D721Med (cell line): ENCODE measurements at regions not wholly inside any gene's neighbourhood (a gene's known extent, or its start where the extent isn't known, plus 50 kb on each side); places are given as distances from the start of the nearest gene placed in this dataset.

ENCODE experiments used
- DNase-seq: peaks from one replicate; pipeline ENCODE4 v3.0.0; 2011; ENCODE audit warnings: low spot score; ENCODE audit not compliant: insufficient read length
- FAIRE-seq: peaks from 2 replicates; lab custom pipeline; 2011; peaks lifted over from hg19 to GRCh38; lab: Jason Lieb, UNC
- CTCF ChIP-seq: IDR thresholded peaks from 2 replicates; pipeline ENCODE4 v1.5.1; 2012; ENCODE audit warnings: mild to moderate bottlenecking, control low read depth; ENCODE audit not compliant: insufficient read depth; ENCODE audit errors: missing control alignments

- FAIRE-seq: no peak
- no peak for TF ChIP-seq CTCF
- DNase-seq: no peak
These were observed 144.3 kb upstream of the SYT6 start for GRCh38 chr1:114298008-114298407.

GRCh38 chr1:114296413-114296812 is 142.7 kb upstream of the SYT6 start:
- DNase-seq: no peak
- TF ChIP-seq CTCF: no peak
- no peak for FAIRE-seq

GRCh38 chr1:114295321-114295720 is 141.7 kb upstream of the SYT6 start:
- FAIRE-seq: no peak
- no peak for TF ChIP-seq CTCF
- DNase-seq: no peak

- no peak for TF ChIP-seq CTCF
- no peak for FAIRE-seq
- no peak for DNase-seq
These were observed 139.2 kb upstream of the SYT6 start for GRCh38 chr1:114292835-114293234.

GRCh38 chr1:114292194-114292593 is 138.5 kb upstream of the SYT6 start:
- no peak for FAIRE-seq
- TF ChIP-seq CTCF: no peak
- DNase-seq: no peak

GRCh38 chr1:114290776-114291175 is 137.1 kb upstream of the SYT6 start:
- DNase-seq (no peak), FAIRE-seq (no peak)
- TF ChIP-seq CTCF: no peak

- no peak for TF ChIP-seq CTCF
- no peak for DNase-seq
- FAIRE-seq: no peak
These were observed 136.7 kb upstream of the SYT6 start for GRCh38 chr1:114290341-114290740.
